ENCODE measurements at regions not wholly inside any gene's neighbourhood (a gene's known extent, or its start where the extent isn't known, plus 50 kb on each side); places are given as distances from the start of the nearest gene placed in this dataset.

DNA sequence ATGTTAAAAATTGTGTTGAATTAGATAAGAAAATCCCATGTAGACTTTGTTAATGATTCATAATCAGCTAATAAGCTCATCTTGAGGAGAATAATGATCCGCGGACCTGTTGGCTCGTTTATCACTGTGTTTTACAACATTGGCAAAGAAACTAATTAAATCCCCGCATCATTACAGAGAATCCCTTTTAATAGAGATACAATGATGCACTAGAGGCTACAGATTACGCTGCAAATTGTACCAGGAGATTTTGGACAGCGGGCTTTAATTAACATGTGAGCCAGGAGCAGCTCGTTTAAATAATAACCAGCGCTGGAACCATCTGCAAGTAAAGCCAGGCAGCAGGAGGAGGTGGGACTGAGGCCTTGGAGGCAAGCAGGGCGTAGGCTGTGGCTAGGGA is 280.3 kb upstream of the POU3F1 start:
- no peak for DNase-seq

DNA sequence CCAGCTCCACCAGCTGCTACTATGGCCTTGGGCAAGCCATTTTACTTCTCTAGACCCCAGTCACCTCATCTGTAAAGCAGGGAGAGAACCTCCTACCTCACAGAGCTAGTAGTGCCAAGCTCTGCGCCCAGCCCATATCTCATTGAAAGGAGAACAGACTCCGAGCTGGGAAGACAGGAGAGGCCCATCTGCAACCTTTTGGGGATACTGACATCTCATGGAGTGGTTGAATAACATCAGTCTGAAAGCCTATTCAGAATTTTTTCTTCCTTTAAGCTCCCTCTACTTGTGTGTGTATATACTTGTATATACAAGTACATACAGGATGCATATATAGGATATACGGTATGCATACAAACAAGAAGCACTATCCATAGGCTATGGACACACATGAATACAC is 279.5 kb upstream of the POU3F1 start:
- DNase-seq: no peak

- no peak for DNase-seq
Observed at GRCh38 chr1:38312753-38313152, 266.2 kb upstream of the POU3F1 start.

DNA sequence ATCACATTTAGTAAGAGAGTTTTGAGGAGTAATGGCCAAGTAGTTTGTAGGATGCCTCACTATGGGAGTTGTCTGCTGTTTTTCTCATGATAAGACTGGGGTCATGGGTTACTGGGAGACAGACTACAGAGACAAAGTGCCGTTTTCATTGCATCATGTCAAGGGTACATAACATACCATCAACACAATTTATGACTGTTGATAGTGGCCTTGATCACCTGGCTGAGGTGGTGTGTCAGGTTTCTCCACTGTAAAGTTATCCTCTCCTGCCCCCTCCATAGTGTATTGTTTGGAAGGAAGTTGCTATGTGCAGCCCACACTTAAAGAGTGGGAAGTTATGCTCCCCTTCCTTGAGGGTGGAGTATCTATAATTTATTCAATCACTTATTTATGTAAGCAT is 263.5 kb upstream of the POU3F1 start:
- DNase-seq: no peak

- no peak for DNase-seq
Observed at GRCh38 chr1:38308780-38309179, 262.2 kb upstream of the POU3F1 start.

DNA sequence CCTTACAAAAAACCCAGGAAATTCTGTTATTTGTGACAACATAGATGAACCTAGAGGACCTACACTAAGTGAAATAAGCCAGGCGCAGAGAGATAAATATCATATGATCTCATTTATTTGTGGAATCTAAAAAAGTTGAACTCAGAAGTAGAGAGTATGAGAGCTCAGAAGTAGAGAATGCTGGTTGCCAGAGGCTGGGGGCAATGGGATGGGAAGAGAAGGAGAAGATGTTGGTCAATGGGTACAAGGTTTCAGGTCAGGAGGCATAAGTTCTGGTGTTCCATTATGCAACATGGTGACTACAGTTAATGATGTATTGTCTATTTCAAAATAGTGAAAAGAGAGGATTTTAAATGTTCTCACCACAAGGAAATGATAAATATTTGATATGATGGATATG is 259.1 kb upstream of the POU3F1 start:
- no peak for DNase-seq

GRCh38 chr1:38303843-38304242 is 257.2 kb upstream of the POU3F1 start:
- DNase-seq: no peak

- DNase-seq: no peak
Observed at GRCh38 chr1:38301040-38301439, 254.4 kb upstream of the POU3F1 start.

DNA sequence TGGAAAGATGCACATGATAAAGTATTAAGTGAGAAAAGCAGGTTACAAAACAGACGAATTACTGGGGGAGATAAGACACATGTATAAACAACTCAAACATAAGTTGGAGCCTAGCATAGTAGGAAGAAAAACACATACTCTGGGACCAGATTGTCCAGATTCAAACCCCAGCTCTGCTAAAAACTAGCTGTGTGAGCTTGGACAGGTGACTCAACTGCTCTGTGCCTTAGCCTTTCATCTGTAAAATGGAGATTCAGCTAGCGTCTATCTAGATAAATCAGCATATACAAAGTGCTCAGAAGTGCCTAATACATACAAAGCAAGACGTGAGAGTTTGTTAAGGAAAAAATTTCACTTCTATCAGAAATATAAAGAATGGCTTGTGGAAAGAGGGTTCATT is 254.0 kb upstream of the POU3F1 start:
- DNase-seq: no peak

GRCh38 chr1:38297842-38298241 is 251.2 kb upstream of the POU3F1 start:
- DNase-seq: no peak

- DNase-seq: no peak
Observed at GRCh38 chr1:38297246-38297645, 250.7 kb upstream of the POU3F1 start.

DNA sequence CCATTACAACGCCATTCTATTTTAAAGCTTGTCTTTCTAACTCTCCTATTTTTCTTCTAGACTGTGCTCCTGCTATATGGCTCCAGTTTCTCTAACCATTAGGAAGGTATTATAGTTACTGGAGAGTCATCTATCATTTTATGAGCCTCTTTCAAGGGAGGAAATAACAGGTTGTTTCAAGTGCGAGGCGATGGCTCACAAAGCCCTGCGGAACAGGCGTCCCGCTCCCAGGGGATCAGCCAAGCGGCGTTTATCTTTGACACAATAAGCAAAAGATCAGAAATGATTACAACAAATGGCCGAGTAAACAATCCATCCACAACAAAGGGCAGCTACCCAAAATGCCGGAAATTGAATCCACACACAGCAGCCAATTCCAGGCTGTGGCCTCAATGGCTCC is 249.5 kb upstream of the POU3F1 start:
- peak; percentile 67 for DNase-seq

GRCh38 chr1:38293567-38293966 is 247.0 kb upstream of the POU3F1 start:
- no peak for DNase-seq

GRCh38 chr1:38292969-38293368 is 246.4 kb upstream of the POU3F1 start:
- no peak for DNase-seq

DNA sequence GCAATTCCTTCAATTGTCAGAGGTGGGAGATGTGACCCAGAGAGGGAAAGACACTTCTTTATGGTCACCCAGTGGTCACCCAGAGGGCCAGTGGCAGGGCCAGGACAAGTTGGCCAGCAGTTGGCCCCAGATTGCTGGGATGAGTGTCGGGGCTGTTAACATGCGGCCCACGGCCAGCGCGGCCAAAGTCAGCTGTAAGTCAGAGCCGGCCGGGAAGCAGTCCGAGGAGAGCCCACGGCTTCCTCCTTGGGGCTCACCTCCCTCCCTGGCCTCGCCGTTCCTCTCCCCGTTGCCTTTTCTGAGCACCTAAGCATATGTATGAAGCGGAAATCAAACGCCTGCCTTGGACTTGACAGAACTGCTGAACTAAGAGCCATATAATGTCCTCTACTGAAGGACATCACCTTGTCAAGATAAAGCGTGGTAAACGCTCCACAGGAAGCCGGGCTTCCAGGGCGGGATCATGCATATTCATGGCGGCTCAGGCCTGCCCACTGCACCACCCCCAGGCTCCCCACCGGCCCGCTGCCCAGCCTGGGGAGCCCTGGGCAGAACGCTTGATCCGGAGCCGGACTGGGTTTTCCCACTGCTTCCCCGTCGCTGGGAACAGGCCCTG is 245.4 kb upstream of the POU3F1 start:
- DNase-seq: no peak

- no peak for DNase-seq
Observed at GRCh38 chr1:38291336-38291735, 244.7 kb upstream of the POU3F1 start.

GRCh38 chr1:38289034-38289433 is 242.4 kb upstream of the POU3F1 start:
- no peak for DNase-seq

- no peak for DNase-seq
Observed at GRCh38 chr1:38287547-38287946, 241.0 kb upstream of the POU3F1 start.

DNA sequence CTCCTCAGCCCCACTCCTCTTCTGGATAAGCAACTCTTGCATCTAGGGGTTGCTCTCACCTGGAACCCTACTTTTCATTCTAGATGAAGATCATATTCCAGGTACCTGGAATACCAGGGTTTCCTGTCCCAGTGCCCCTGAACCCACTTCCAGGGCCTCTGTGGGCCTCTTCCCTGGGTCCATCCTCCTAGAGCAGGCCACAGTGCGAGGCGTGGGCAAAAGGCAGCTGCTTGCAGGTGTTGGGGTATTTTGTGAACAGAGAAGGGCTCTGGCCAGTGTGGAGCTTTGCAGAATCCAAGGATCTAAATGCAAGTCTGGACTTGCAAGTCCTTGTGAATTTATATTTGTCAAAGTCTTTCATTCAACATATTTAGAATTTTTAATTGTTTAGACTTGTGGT is 240.4 kb upstream of the POU3F1 start:
- no peak for DNase-seq

- no peak for DNase-seq
Observed at GRCh38 chr1:38285807-38286530, 239.4 kb upstream of the POU3F1 start.

DNA sequence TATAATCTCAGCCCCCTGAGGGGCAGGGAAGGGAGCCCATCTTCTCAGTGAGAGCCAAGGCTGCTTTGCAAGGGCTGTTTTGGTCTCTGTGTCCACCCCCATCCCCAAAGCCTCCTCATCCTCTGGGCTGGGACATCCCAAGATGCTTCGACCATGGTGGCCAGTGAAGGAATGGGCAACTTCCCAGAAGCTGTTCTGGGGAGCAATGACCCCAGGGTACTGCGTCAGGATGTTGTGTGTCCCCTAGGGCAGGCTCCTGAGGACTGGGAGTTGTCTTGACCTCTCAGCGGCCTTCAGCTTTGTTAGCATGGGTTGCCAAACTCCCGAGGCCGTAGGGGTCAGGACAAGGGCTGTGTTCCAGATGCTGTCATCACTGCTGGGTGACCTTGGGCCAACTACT is 238.4 kb upstream of the POU3F1 start:
- DNase-seq: no peak

DNA sequence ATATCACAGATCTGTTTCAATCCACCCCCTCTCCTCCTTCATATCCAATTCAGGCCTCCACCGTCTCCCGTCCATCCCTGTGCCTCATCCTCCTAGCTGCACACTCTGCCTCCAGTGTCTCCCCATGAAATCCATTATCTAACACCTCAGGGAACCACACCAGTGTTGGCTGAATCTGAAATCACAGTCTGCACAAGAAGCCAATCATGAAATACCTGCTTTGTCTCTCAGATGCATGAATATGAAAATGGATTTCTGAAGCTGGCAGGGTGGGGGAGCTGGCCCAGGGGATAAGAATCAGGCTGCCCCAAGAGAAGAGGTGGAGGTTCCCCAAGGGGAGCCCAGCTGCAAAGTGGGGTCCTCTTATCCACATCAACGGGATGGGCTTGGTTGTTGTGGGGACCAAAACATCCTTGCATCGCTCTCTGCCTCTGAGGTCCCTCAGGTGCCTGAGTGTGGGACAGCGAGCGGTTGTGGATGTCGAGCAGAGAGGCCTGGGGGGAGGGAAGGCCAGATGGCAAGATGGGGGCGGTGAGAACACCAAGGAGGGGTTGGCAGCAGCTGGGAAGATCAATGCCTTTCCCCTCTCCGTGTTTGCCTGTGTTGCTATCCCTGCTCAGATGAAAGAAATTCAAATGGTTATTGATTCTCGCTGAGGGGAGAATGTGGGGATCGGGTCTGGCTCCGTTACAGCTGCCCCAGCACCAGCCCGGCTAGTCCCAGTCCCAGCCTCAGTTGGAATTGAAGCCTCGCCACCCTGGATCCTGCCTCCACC is 237.3 kb upstream of the POU3F1 start:
- no peak for DNase-seq

GRCh38 chr1:38279148-38279547 is 232.6 kb upstream of the POU3F1 start:
- no peak for DNase-seq

GRCh38 chr1:38277646-38278045 is 231.1 kb upstream of the POU3F1 start:
- no peak for DNase-seq

Measured in DMS79 treated with DMSO at 0.1 percent for 48 hours (cell line).